Hematopoietic multipotent progenitor cell (in vitro differentiated cells): ENCODE measurements at regions not wholly inside any gene's neighbourhood (a gene's known extent, or its start where the extent isn't known, plus 50 kb on each side); places are given as distances from the start of the nearest gene placed in this dataset.
A peak's percentile ranks its signal among the peaks of the same experiment; 100 is the strongest.

Source experiments
- DNase-seq, 3 donors: peaks; one replicate each; pipeline ENCODE4 v3.0.0-alpha.2; 2011 to 2015; ENCODE audit warnings: low read depth in 2 of 3, low spot score in 2 of 3

DNA sequence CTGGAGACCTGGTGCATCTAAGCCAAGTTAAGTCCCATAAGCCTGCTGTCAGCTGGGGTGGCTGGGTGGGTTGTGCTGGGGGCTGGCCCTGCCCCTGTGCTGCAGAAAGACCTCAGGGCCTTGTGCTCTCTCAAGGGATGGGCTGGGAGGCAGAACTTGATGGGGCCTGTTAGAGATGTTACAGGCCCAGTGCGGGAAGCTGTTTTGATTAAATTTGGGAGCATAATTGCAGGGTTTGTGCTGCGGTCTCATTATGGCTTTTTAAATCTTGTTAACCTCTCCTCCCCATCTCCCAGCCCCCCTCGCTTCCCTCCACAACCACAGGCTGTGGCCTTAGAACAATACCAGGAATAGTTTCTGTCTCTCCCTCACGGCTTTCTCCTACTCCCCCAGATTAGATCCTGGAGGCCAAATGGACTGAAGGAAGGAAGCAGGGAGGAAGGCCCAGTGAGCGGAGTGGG, 87.6 kb upstream of the TLE3 start:
- DNase-seq = no peak

DNA sequence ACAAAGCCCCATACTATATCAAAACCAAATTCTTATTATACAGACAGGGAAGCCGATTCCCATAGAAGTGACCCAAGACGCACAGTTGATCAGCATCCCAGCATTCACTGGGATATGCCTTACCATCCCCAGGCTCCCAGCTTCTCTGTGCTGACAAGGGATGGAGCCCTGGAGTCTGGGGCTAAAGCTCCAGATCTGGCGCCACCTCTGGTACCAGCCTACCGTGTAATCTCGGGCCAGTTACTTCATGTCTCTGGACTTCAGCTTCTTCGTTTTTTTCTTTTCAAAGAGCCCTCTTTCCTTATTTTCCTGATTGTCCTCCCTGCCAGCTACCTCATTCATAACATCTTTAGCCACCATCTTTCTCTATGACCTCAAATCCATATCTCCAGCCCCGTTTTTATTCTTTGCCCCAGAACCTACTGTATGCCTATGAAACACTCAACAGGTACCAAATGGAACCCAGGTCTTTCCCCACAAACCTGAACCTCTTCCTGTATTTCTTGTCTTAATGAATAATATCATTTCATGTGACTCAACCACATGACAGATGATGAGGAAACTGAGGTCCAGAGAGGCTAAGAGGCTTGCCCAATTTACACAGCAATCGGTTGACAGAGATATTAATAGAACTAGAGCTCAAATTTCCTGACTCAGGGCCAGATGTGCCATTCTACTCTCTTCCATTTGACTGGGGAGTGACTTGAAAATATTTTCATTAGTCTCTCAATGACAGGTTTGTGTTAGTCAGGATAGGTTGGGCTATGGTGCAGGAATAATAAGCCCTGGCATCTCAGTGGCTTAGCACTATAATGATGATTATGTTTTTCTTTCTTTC, 85.4 kb upstream of the TLE3 start:
- no peak for DNase-seq

DNA sequence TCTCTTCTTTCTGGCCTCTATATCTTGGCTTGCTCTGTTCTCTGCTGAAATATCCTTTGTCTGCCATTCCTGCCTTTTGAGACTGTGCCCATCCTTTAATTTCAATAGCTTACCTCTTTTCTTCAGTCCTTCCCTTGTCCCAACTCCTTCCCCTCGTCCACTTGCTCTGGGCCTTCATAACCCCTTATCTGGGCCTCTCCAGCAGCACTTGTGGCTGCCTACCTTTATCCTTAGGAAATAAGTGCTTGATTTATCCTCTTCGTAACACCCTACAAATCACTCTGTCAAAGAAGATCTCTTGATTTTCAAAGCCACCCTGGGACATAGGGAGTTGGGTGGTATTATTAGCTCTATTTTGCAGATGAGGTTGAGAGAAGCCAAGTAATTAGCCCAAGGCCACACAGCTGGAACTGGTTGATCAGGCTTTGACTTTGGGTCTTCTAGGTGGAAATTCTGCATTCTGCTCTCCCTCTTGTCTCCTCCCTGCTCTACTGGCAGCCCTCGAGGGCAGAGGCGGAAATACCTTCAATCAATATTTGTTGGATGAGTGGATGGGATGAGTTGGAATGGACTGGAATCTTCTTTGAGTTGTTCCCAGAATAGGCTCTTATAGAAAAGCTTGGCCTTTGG, 84.0 kb upstream of the TLE3 start:
- no peak for DNase-seq

DNA sequence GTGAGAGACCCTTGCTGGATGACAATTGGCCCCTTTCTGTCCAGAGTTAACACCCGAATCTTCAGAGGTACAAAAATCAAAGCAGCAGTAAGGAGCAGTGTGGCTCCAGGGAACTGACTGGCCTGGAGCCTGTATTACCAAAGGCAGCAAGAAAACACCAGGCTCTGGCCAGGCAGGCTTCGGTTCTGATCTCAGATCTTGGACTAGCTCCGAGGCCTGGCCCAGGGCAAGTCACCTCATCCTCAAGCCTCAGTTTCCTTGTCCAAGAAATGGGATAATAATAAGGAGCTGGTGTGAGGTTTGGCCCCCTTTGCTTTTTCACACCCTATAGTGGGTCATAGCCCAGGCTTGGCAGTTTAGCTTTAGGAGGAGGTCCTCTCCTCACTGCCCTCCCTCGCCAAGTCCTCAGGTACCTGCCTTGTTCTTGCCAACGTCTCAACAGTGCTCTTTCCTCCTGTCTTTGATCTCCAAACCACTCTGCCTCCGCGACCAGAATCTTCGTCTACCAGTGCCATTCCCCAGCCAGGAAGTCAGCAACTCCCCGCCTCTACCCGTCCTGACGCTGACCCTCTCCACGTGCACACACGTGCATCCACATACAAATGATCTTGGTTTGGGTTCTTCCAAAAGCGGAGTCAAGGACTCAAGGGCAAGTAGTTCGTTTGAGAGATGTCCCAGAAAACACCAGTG, 82.6 kb upstream of the TLE3 start:
- DNase-seq = no peak

DNA sequence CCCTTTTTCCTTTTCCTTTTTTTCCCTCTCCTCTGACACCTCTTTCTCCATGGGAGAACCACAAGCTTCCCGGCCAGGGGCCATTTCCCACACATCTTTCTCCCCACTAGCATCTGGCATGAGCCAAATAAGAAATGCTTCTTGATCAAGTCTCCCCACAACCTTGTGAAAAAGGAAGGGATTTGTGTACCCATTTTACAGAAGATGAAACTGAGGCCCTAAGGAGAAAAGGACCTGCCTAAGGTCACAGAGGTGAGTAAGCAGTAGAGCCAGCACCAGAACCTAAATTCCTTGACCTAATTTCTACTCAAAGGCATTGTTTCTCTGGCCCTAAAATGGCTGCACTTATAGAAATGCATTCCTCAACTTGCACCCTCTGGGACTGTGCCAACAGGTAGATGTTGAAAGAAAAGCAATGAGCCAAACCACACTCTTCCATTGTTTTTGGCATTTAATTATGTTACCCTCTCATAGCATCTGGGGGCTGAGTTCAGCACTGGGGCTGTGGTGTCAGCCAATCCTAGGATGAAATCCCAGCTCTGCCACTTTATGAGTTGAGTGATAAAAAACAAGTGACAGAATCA, 81.7 kb upstream of the TLE3 start:
- no peak for DNase-seq

DNA sequence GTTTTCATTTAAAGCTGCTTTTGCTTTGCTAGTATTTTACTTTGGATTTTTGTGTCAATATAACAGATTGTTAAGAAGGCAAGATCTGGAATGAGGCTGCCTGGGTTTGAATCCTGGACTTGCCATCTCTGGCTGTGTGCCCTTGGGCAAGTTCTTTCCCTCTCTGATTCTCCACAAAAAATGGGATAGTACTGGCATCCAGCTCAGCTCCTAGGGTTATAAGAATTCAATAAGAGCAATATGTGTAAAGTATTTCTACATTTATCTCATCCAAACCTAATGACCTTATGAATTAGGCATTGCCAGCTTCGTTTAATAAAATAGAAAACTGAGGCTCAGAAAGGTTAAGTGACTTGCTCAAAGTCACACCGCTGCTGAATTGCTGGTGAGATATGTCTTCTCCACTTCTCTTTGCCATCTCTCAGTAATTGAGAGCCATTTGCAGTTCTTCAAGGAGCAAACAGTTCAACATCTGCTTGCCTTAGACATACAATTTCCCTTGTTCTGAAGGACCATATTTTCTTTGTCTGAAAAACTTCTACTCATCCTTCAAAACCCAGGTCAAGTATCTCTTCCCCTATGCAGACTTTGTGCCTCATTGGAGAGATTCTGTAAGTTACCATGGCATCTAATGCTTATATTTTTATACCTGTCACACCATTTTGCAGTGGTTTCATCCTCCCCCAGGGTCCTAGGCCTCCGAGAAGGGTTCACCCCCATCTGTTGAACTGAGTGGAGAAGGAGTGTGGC, 80.8 kb upstream of the TLE3 start:
- no peak for DNase-seq

DNA sequence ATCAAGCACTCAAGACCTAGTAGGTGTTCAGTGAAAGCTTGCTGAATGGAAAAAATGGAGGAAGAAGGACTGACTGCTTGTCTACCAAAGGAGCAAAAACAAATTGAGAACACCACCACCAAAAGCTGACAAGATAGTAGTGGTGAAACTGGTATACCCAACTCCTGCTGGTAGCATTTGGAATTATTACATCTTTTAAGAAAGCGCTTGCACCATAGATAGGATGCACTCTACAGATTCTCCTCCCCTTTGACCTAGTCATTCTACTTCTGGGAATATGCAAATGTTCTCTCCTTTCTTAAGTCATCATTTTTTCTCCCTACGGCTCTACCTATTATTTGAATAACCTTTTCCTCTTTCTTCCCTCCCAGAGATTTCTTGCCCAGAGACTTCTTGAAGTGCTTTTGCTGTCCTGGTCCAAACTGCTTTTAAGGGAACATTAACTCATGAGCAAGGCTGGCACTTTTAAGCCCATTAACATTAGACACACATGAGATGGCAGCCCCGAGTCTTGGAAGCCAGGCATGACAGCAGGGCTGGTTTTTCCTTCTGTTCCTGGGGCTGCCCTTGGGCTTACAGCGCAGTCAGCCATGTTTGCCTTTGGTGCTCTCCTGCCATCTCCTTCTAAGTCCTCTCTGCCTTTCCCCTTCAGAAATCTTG, 75.0 kb upstream of the TLE3 start:
- DNase-seq = no peak

DNA sequence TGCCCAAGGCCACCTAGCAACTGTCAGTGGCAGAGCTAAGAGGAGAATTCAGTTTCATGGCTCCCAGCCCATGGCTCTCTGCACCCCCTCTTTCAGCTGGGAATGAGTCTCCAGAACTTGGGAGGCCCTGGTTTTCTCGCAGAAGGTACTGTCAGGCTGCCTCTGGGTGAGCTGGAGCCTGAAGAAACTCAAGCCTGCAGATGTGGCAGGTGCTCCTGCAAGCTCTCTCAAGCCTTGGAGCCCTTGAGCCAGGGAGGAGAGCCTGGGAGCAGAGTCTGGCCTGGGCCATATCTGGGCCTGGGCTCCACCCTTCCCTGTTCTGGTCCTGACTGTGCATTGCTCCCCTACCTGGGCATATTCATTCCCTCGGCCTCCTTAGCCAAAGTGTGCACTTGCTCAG, 74.4 kb upstream of the TLE3 start:
- no peak for DNase-seq

DNA sequence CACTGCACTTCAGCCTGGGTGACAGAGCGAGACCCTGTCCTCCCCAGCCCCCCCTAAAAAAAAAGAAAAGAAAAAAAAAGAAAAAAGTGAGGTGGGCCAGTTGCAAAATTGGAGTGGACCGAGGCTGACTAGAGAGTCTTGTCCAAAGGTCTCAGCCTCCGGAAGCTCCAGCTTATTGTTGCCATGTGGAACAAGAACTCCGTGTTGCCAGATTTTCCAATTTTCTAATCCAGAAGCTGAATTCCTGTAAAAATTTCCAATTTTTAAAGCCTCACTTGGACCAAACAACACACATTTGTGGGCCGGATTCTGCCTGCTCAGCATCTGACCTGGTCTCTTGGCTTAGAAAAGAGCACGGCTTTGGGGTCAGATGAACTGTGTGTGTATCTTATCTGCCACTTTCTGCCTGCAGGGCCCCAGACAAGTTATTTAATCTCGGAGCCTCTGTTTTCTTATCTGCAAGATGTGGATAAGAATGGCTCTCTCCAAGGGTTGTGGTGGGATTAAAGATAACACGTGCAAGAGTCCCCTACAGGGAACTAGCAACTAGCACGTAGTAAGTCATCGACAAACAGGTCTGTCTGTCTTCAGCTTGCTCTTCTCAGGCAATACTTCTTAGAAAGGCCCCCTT, 73.7 kb upstream of the TLE3 start:
- peak in 1 of 3 donors; percentile 35 for DNase-seq

DNA sequence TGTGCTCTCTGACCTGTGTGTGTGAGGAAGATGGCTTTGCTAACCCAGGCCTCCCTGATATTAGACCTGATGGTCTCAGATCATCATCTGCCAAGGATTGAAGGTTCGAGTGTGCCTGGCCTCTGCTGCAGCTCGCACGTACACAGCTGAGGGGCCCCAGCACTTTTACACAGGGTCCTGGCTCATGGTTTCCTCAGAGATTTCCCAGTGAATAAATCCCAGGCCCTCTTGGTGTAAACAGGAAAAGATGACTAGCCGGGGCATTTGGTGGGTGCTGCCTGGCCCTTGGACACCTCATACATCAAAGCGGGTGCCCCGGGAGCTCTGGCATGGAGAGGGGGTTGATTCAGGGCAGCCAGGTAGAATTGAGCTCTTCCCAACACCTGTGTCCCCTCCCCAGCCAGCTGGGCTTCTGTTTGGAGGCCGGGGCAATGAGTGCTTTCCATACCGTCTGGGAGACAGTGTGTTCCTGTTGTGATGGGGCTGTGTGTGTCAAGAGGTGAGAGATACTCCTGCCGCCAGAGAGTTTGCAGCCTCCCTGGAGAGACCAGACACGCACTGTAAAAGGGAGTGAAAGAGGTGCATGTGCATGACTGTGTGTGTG, 72.5 kb upstream of the TLE3 start:
- no peak for DNase-seq

DNA sequence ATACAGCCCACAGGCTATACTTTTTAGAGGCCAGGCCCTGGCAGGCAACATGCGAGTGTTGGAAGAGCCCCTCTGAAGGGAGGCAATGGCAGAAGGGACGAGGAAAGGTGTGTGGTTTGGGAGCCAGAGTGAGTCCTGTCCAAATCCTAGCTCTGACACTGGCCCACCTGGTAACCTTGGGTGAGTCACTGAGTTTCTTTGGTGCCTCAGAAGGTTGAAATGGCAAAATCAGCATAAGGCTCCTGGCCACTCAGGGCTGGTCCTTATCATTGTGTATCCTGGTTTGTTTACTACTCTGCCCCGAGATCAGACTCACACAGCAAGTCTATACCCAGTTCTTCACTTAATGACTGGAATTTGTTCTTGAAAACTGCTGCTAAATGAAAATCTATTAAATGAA, 71.4 kb upstream of the TLE3 start:
- DNase-seq = no peak

DNA sequence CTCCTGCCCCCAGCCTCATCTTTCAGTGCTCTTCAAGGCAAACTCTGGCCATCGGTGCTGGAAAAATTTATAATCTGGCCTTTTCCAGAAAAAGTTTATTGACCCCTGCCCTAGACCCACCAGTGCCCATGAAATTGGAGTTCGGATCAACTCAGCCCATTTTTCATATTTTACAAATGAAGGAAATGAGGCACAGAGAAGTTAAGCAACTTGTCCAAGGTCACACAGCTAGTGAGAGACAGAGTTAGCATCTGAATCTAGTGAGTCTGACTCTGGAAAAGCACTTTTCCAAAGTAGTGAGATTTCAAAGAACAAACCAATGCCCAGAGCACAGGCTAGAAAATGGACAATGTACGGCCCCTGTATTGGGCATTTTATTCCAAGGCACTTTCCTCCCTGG, 69.4 kb upstream of the TLE3 start:
- DNase-seq = no peak

DNA sequence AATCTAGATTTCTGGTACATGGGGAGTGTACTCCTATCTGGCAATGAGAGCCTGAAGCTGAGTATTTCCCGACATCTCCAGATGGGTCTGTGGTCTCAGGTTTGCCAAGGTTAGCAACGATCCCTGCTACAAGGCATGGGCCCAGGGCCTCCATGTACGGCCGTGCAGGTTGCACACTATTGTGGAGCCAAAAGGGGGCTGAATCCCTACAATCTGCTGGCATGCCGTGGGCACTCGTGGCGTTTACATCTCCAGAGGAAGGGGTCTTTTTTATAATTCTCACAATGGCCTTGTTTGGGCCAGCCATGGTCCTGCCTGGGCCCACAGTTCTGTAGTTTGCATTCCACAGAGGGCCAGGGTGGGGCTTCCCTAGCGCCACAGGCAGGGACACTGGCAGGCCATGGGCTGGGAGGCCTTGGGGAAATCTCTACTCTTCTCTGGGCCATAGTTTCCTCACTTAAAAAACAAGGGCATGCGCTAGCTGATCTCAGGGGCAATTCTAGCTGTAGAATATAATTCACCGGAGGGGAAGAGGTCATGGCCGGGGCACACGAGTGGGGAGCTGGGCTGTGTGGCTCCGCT, 68.9 kb upstream of the TLE3 start:
- no peak for DNase-seq

DNA sequence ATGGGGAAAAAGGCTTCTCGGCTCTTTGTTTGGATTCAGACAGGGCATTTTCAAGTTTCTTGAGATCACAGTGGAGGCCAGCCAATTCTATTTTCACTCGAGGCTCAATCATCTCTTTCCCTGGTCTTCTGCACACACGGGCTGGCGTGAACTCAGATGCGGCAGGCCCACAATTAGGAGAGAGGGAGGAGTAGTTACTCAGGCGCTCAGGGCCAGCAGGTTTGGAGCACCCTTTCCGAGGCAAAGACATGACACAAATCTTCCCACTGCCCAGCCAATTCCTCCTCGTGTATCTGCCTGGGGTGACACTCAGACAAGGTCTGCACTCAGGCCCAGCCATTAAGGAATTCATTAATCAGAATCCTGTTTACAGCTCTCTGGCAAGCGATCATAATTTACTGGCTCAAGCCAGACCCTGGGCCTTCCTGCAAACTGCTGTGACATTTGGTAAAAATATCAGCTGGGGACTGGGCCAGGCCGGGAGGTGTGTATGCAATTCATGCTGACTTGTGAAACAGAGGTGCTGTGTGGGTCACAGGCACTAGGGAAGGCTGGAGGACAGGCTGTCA, 68.1 kb upstream of the TLE3 start:
- DNase-seq = no peak

DNA sequence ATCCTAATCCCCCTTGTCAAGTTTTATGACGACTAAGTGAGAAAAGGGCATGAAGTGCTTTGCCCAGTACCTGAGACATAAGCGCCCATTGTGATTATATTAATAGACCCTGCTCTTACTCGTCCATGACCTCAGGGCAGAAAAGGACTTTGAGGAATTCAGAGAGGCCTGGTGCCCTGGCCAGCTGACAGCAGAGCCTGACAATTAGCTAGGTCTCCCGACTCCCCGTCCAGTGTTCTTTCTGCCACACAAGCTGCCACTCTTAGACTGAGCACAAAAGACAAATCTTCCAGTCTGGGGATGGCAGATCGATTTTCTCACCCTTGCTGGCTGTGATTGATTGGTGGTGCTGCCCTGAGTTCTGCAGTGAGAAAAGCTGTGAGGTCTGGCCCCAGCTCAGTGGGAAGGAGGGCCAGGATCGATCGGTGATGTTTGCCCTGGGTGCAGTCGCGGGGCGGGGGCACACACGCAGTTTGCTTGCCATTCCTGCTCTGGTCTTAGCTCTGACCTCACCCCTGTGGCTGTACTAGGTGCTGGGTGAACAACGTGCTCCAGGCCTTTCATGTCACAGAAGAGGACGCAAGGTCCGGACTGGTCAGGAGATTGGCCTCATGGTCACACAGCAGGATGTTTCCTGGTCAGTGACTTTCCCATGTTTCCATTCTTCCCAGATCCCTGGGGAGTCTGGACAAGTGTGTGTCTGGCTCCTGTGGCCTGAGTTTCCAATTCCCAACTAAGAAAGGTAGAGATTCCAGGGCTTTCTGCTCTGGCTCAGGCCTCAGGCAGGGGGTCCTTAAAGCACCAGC, 67.4 kb upstream of the TLE3 start:
- DNase-seq = no peak

DNA sequence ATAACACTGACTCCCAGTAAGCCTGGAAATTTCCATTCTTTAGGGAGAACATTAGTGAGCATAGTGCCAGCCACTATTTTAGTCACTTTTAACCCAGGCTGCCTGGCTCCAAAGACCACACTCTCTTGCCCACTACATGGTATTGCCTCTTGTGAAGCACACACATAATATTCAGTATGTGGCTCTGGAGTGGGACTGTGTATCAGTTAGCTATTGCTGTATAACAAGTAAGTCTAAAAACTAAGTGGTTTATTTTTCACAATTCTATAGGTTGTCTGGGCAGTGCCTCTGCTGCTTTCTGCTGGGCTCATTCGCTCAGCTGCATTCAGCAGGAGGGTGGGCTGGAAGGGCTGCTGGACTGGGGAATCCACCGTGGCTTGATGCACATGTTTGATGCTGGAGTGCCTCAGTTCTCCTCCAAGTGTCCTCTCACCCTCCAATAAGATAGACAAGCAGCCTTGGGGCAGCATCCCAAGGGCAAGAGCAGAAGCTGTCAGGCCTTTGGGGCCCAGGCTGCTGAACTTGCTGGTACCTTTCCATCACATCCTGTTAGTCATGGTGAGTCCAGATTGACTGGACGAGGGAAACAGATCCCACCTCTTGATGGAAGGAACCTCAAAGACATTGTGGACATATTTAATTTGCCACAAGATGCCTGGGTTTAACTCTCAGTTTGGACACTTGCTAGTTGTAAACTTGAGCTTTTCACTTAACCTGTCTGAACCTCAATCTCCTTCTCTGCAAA, 66.6 kb upstream of the TLE3 start:
- no peak for DNase-seq
